Lower leg skin (tissue), 3 donors: ENCODE measurements at regions not wholly inside any gene's neighbourhood (a gene's known extent, or its start where the extent isn't known, plus 50 kb on each side); places are given as distances from the start of the nearest gene placed in this dataset.

Experiments
- CTCF ChIP-seq, 3 donors: fragments of 450-650 bp; IDR thresholded peaks; one replicate each; pipeline ENCODE4 v1.5.1; 2016; ENCODE audit warnings: antibody characterized with exemption in 3 of 3, mild to moderate bottlenecking in 3 of 3, moderate library complexity in 2 of 3
- POLR2A ChIP-seq, 2 donors: fragments of 450-650 bp; IDR thresholded peaks; one replicate each; pipeline ENCODE4 v1.6.1; 2016 to 2017; ENCODE audit warnings: antibody characterized with exemption in 2 of 2, mild to moderate bottlenecking in 1 of 2, moderate library complexity in 1 of 2

GRCh38 chr6:95679981-95680380, 102.6 kb downstream of the MANEA start:
- no peak for TF ChIP-seq CTCF (IDR thresholded peaks at IDR 0.05)
- no peak for TF ChIP-seq POLR2A (IDR thresholded peaks at IDR 0.05)
